K562 (cell line): ENCODE measurements at regions not wholly inside any gene's neighbourhood (a gene's known extent, or its start where the extent isn't known, plus 50 kb on each side); places are given as distances from the start of the nearest gene placed in this dataset.

Source experiments
- ATAC-seq: fragments of 200-7000 bp; cut with Tn5 transposase; 3 replicates; pipeline ENCODE4 v1.9.1; 2020; ENCODE audit warnings: moderate library complexity
- BruUV-seq: library from RNA; stranded (reverse); fragments of 400-500 nt; replicated peaks from 2 replicates; lab custom pipeline; 2021; lab: Mats Ljungman, UMichigan
- CTCF ChIA-PET: fragments of 300-600 bp; formaldehyde crosslinking; extraction: SDS; loops from one replicate; lab custom pipeline; 2021; ENCODE audit warnings: low intra/inter-chr PET ratio; lab: Yijun Ruan, JAX
- POLR2A ChIA-PET: fragments of 300-600, 350-650 bp; sonication (Branson Sonifier 250); formaldehyde crosslinking; extraction: SDS; loops from one replicate; lab custom pipeline; 2021; ENCODE audit warnings: antibody characterized with exemption, inconsistent platforms; lab: Yijun Ruan, JAX
- DNase-seq, 4 experiments: peaks; one replicate each; pipeline versions ENCODE4 v3.0.0 to v3.0.0-alpha.2; 2011 to 2018; ENCODE audit warnings: low spot score in 3 of 4, mixed read lengths in 3 of 4; ENCODE audit errors: extremely low read depth in 1 of 4
- FAIRE-seq: peaks from 2 replicates; lab custom pipeline; 2011; peaks lifted over from hg19 to GRCh38; lab: Jason Lieb, UNC
- H2AFZ ChIP-seq: 2 replicates; pipeline ENCODE4 v1.6.0; 2011; ENCODE audit warnings: low read depth, low read length, control low read depth, inconsistent platforms
- H3K27ac ChIP-seq: fragments of 200-600 bp; 3 replicates; pipeline ENCODE4 v1.8.0; 2011; ENCODE audit warnings: low read depth, mild to moderate bottlenecking, control low read depth, inconsistent platforms, low read length, moderate library complexity, mixed read lengths; ENCODE audit errors: extremely low read depth
- H3K27me3 ChIP-seq, 2 experiments: fragments of 300-600 bp in 1 of 2; 2 replicates in 1 of 2; 3 replicates in 1 of 2; pipeline versions ENCODE4 v1.6.0 to v1.8.0; 2011; ENCODE audit warnings: inconsistent platforms in 2 of 2, low read length in 2 of 2, mild to moderate bottlenecking in 1 of 2, mixed read lengths in 1 of 2, moderate library complexity in 1 of 2; ENCODE audit not compliant: control insufficient read depth in 2 of 2, insufficient read depth in 2 of 2
- H3K36me3 ChIP-seq: fragments of 300-600 bp; 3 replicates; pipeline ENCODE4 v1.8.0; 2011; ENCODE audit warnings: mild to moderate bottlenecking, low read length, inconsistent platforms; ENCODE audit not compliant: control insufficient read depth, insufficient read depth
- H3K4me1 ChIP-seq, 2 experiments: fragments of 200-600 bp in 1 of 2; replicated peaks in 1 of 2; 2 replicates in 1 of 2; 3 replicates in 1 of 2; pipeline versions ENCODE4 v1.5.1 to v1.8.0; 2011; ENCODE audit warnings: inconsistent platforms in 2 of 2, low read length in 2 of 2, mild to moderate bottlenecking in 1 of 2, mixed read lengths in 1 of 2, moderate library complexity in 1 of 2; ENCODE audit not compliant: control insufficient read depth in 2 of 2, insufficient read depth in 2 of 2
- H3K4me2 ChIP-seq: 2 replicates; pipeline ENCODE4 v1.6.1; 2011; ENCODE audit warnings: low read length, control low read depth, inconsistent platforms, mixed read lengths; ENCODE audit not compliant: insufficient read depth
- H3K4me3 ChIP-seq: fragments of 200-600 bp; sonication (generic), shearing (Covaris generic); 2 replicates; pipeline ENCODE4 v1.5.1; 2016; ENCODE audit warnings: control low read depth, inconsistent platforms
- H3K79me2 ChIP-seq: fragments of 200-600 bp; 3 replicates; pipeline ENCODE4 v1.8.0; 2011; ENCODE audit warnings: low read length, inconsistent platforms; ENCODE audit not compliant: control insufficient read depth, insufficient read depth
- H3K9ac ChIP-seq, 2 experiments: 2 replicates each; pipeline versions ENCODE4 v1.6.0 to v1.6.1; 2011; ENCODE audit warnings: low read depth in 2 of 2, low read length in 2 of 2, control low read depth in 1 of 2, inconsistent platforms in 1 of 2, mild to moderate bottlenecking in 1 of 2, mixed read lengths in 1 of 2; ENCODE audit not compliant: insufficient read depth in 1 of 2
- H3K9me1 ChIP-seq: one replicate; pipeline ENCODE4 v1.6.0; 2011; ENCODE audit warnings: inconsistent platforms, mild to moderate bottlenecking, low read length, moderate library complexity; ENCODE audit not compliant: control insufficient read depth, insufficient read depth
- H3K9me3 ChIP-seq: replicated peaks from 2 replicates; pipeline ENCODE4 v1.5.1; 2011; ENCODE audit warnings: low read depth, low read length, inconsistent platforms; ENCODE audit not compliant: control insufficient read depth, insufficient read depth
- H4K20me1 ChIP-seq: replicated peaks from 2 replicates; pipeline ENCODE4 v1.6.1; 2011; ENCODE audit warnings: low read length, inconsistent platforms, mixed read lengths; ENCODE audit not compliant: control insufficient read depth, insufficient read depth
- CHD1 ChIP-seq: fragments of 200-600 bp; sonication (generic); IDR thresholded peaks from one replicate; pipeline ENCODE4 v1.6.1; 2012; ENCODE audit warnings: mild to moderate bottlenecking, moderate library complexity, low read length, inconsistent platforms
- FOXA1 ChIP-seq: fragments of 450-650 bp; IDR thresholded peaks from 2 replicates; pipeline ENCODE4 v1.6.1; 2016; ENCODE audit warnings: mild to moderate bottlenecking, borderline replicate concordance
- FOXP1 ChIP-seq: sonication (generic); formaldehyde crosslinking; IDR thresholded peaks from 2 replicates; pipeline ENCODE4 v1.8.0; 2022; ENCODE audit warnings: mild to moderate bottlenecking, missing genetic modification reagents
- JUNB ChIP-seq: fragments of 450-650 bp; formaldehyde crosslinking; conservative IDR thresholded peaks from 2 replicates; pipeline ENCODE4 v1.4.0; 2020; ENCODE audit warnings: mild to moderate bottlenecking
- NFIC ChIP-seq: fragments of 450-650 bp; IDR thresholded peaks from 2 replicates; pipeline ENCODE4 v1.6.1; 2017; ENCODE audit warnings: mild to moderate bottlenecking, inconsistent platforms
- PCBP2 ChIP-seq: fragments of 200-400 bp; formaldehyde crosslinking; IDR thresholded peaks from 2 replicates; pipeline ENCODE4 v1.6.1; 2018; ENCODE audit warnings: low read length, low read depth, mild to moderate bottlenecking, moderate library complexity; ENCODE audit not compliant: poor library complexity, severe bottlenecking
- POLR3G ChIP-seq: IDR thresholded peaks from 2 replicates; pipeline ENCODE4 v1.6.1; 2011; ENCODE audit not compliant: insufficient read length, insufficient replicate concordance; ENCODE audit errors: extremely low read depth
- SRSF3 ChIP-seq: fragments of 200-400 bp; formaldehyde crosslinking; IDR thresholded peaks from 2 replicates; pipeline ENCODE4 v1.6.1; 2016; ENCODE audit warnings: mild to moderate bottlenecking, low read length, moderate library complexity; ENCODE audit not compliant: insufficient read depth
- TCF7L2 ChIP-seq: fragments of 150-350 bp; IDR thresholded peaks from 2 replicates; pipeline ENCODE4 v1.6.1; 2016; ENCODE audit warnings: low read depth, mild to moderate bottlenecking, low read length, moderate library complexity
- ZNF140 ChIP-seq: fragments of 250-450 bp; sonication (Bioruptor Pico); IDR thresholded peaks from 2 replicates; pipeline ENCODE4 v1.8.0; 2021; ENCODE audit warnings: moderate library complexity, mild to moderate bottlenecking, inconsistent platforms
- ZNF407 ChIP-seq: fragments of 450-650 bp; IDR thresholded peaks from 2 replicates; pipeline ENCODE4 v1.6.1; 2016; ENCODE audit warnings: low read depth
- ZNF444 ChIP-seq: fragments of 250-450 bp; sonication (Bioruptor Pico); IDR thresholded peaks from 2 replicates; pipeline ENCODE4 v1.4.0; 2020; ENCODE audit warnings: mild to moderate bottlenecking, moderate library complexity
- WGBS: fragments of 100-300 bp; shearing (Covaris generic); methylation state at CpG from one replicate; pipeline ENCODE4 v1.1.6; 2016; ENCODE audit warnings: low coverage, mixed read lengths; ENCODE audit not compliant: insufficient coverage; ENCODE audit errors: missing lambda C conversion rate; 5-methylcytosine and 5-hydroxymethylcytosine counted together
- in situ Hi-C: fragments of 300-500 bp; cut with MboI; formaldehyde crosslinking; loops from 4 replicates; pipeline ENCODE4 v1.15.0; 2018; ENCODE audit warnings: inconsistent platforms, mixed read lengths
- intact Hi-C: fragments of 100-400 bp; cut with micrococcal nuclease; formaldehyde crosslinking; loops from 2 replicates; pipeline ENCODE4 v1.14.2; 2022
- TF ChIP-seq, protein P1 (sequence below): fragments of 250-450 bp; sonication (Bioruptor Pico); IDR thresholded peaks from 2 replicates; pipeline ENCODE4 v1.5.1; 2021; ENCODE audit warnings: mild to moderate bottlenecking

DNA sequence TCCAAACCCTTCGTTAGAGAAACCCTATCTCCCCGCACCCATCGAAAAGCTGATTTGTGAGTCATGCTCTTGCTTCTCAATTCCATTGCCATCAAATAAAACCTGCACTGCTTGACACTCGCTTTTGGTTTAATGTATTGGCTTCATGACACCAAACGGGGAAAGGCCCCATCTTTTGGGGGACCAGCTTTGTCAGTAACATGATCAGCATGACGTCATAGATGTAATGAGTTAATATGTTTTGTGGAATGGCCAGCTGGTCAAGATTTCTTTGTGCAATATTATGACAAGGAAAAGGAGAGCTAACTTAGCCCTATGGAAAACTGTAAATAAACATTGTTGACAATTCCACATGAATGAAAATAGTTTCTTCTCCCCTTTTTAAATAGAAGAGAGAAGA lies 1260.5 kb upstream of the CELF2 start (continued):
- TF ChIP-seq JUNB (CRISPR knock-in tag) (0 out of 2 replicates have a peak, but pooled peaks have one; percentile 31), FOXP1 (CRISPR knock-in tag) (no peak)
- TF ChIP-seq, all 486 proteins: peak for 3

DNA sequence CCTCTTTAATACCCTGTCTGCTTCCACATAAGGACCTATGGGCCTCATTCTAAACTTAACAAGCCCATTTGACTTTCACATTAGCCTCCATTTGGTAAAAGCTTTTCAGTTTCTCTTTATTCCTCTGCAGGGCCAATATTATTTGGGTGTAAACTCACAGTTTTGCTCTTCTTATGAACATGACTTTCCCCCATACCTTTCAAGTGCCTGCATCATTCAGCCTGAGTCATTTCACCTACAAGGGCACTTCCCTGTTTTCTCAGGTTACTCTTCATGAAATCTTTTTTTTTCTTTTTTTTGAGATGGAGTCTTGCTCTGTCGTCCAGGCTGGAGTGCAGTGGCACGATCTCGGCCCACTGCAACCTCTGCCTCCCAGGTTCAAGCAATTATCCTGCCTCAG lies 1258.1 kb upstream of the CELF2 start:
- intact Hi-C loops (no loop called here), in situ Hi-C loops (no loop called here)
- Histone ChIP-seq H3K27ac (no peak overlapping the region), H2AFZ (no peak overlapping the region), H3K27me3 (no peaks in the 10 kb centered on the region), H3K4me3 (no peak overlapping the region), H3K9me3 (no peaks in the 10 kb centered on the region), H3K9me1 (no peaks in the 10 kb centered on the region), H3K79me2 (no peaks in the 10 kb centered on the region), H3K9ac (no peak overlapping the region), H3K4me1 (no peaks in the 10 kb centered on the region), H4K20me1 (no peaks in the 10 kb centered on the region), H3K4me2 (no peak overlapping the region), H3K36me3 (no peaks in the 10 kb centered on the region)
- ChIA-PET CTCF (no interaction called here), POLR2A (no interaction called here)
- 26% methylated on average over 3 of the region's 3 CpGs for WGBS
- no peak for ATAC-seq
- no TSS peak for BruUV-seq
- no peak for FAIRE-seq
- no peak for DNase-seq
- TF ChIP-seq ZNF444 (CRISPR knock-in tag) (no peak), ZNF140 (CRISPR knock-in tag) (no peak), NFIC (no peak), POLR3G (no peak), PCBP2 (no peak), SRSF3 (no peak), TCF7L2 (no peak), CHD1 (no peak), FOXA1 (no peak), ZNF407 (no peak)
- TF ChIP-seq, protein P1, sequence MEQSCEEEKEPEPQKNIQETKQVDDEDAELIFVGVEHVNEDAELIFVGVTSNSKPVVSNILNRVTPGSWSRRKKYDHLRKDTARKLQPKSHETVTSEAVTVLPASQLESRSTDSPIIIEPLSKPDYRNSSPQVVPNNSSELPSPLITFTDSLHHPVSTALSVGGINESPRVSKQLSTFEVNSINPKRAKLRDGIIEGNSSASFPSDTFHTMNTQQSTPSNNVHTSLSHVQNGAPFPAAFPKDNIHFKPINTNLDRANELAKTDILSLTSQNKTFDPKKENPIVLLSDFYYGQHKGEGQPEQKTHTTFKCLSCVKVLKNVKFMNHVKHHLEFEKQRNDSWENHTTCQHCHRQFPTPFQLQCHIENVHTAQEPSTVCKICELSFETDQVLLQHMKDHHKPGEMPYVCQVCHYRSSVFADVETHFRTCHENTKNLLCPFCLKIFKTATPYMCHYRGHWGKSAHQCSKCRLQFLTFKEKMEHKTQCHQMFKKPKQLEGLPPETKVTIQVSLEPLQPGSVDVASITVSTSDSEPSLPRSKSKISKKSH (CRISPR knock-in tag) = no peak
